OCI-LY3 (cell line): ENCODE measurements at regions not wholly inside any gene's neighbourhood (a gene's known extent, or its start where the extent isn't known, plus 50 kb on each side); places are given as distances from the start of the nearest gene placed in this dataset.

ENCODE experiments used
- H2AFZ ChIP-seq: fragments of 200-600, 300-600 bp; shearing (Covaris generic); 2 replicates; pipeline ENCODE4 v1.6.0; 2014; ENCODE audit warnings: antibody characterized with exemption, low read depth, low read length
- H3K27ac ChIP-seq: fragments of 200-600, 300-600 bp; sonication (generic); 2 replicates; pipeline ENCODE4 v1.5.1; 2014; ENCODE audit warnings: mild to moderate bottlenecking, low read length, moderate library complexity, mixed read lengths
- H3K27me3 ChIP-seq: fragments of 200-600, 300-600 bp; sonication (generic); 2 replicates; pipeline ENCODE4 v1.6.1; 2014; ENCODE audit warnings: low read depth, low read length, mixed read lengths
- H3K36me3 ChIP-seq: fragments of 200-600, 300-600 bp; sonication (generic); replicated peaks from 2 replicates; pipeline ENCODE3; 2014; ENCODE audit warnings: low read depth, low read length, mixed read lengths
- H3K4me1 ChIP-seq: fragments of 300-600, 200-600 bp; sonication (generic); 2 replicates; pipeline ENCODE4 v1.6.1; 2014; ENCODE audit warnings: low read length, mixed read lengths
- H3K4me2 ChIP-seq: fragments of 200-600, 300-600 bp; sonication (generic); 2 replicates; pipeline ENCODE4 v1.6.1; 2014; ENCODE audit warnings: low read length, mixed read lengths
- H3K4me3 ChIP-seq: fragments of 300-600, 200-600 bp; sonication (generic); 2 replicates; pipeline ENCODE4 v1.5.1; 2014; ENCODE audit warnings: antibody characterized with exemption, mild to moderate bottlenecking, low read length, moderate library complexity
- H3K79me2 ChIP-seq: fragments of 300-600, 200-600 bp; shearing (Covaris generic); 2 replicates; pipeline ENCODE4 v1.6.1; 2014; ENCODE audit warnings: mild to moderate bottlenecking, low read length, mixed read lengths
- H3K9ac ChIP-seq: fragments of 300-600, 200-600 bp; shearing (Covaris generic); 2 replicates; pipeline ENCODE4 v1.6.0; 2014; ENCODE audit warnings: mild to moderate bottlenecking, low read length, moderate library complexity
- H3K9me3 ChIP-seq: fragments of 200-600, 300-600 bp; shearing (Covaris generic); 2 replicates; pipeline ENCODE4 v1.6.1; 2014; ENCODE audit warnings: low read length, mixed read lengths; ENCODE audit not compliant: insufficient read depth
- H4K20me1 ChIP-seq: fragments of 200-600, 300-600 bp; sonication (generic); 2 replicates; pipeline ENCODE4 v1.6.1; 2016; ENCODE audit warnings: low read length, mixed read lengths; ENCODE audit not compliant: insufficient read depth
- CTCF ChIP-seq: fragments of 200-600, 300-600 bp; sonication (generic); IDR thresholded peaks from 2 replicates; pipeline ENCODE4 v1.5.1; 2014; ENCODE audit warnings: antibody characterized with exemption, low read length, low read depth
- EZH2phosphoT487 ChIP-seq: fragments of 200-600 bp; shearing (Covaris generic); IDR thresholded peaks from 2 replicates; pipeline ENCODE4 v1.6.1; 2018; ENCODE audit warnings: antibody characterized with exemption, mixed run types, low read depth

- no peaks in the 10 kb centered on the region for H3K79me2 ChIP-seq
- H3K4me1 ChIP-seq = no peaks in the 10 kb centered on the region
- H3K36me3 ChIP-seq = no peaks in the 10 kb centered on the region
- no peak overlapping the region for H2AFZ ChIP-seq
- no peak overlapping the region for H3K27ac ChIP-seq
- H3K27me3 ChIP-seq = peaks cover 4% of the 10 kb centered on the region; the same call in 1 of the 2 replicates
- H4K20me1 ChIP-seq = no peaks in the 10 kb centered on the region
- H3K4me2 ChIP-seq = no peak overlapping the region
- no peaks in the 10 kb centered on the region for H3K9me3 ChIP-seq
- H3K4me3 ChIP-seq = no peak overlapping the region
- H3K9ac ChIP-seq = no peak overlapping the region
- TF ChIP-seq CTCF (no peak), EZH2phosphoT487 (no peak)
Measured at GRCh38 chr2:224268441-224268840, 133.5 kb downstream of the FAM124B start.

GRCh38 chr2:224264259-224264658 is 137.6 kb downstream of the FAM124B start:
- Histone ChIP-seq H3K36me3 (no peaks in the 10 kb centered on the region), H3K4me3 (no peak overlapping the region), H4K20me1 (no peaks in the 10 kb centered on the region), H2AFZ (no peak overlapping the region), H3K27me3 (0 out of 2 replicates have a peak, but pooled peaks cover 4% of the 10 kb centered on the region), H3K9me3 (no peaks in the 10 kb centered on the region), H3K79me2 (no peaks in the 10 kb centered on the region), H3K4me2 (no peak overlapping the region), H3K4me1 (no peaks in the 10 kb centered on the region), H3K27ac (no peak overlapping the region), H3K9ac (no peak overlapping the region)
- no peak for TF ChIP-seq CTCF
- TF ChIP-seq EZH2phosphoT487 = no peak

- no peaks in the 10 kb centered on the region for H3K4me1 ChIP-seq
- H3K27ac ChIP-seq = no peak overlapping the region
- no peaks in the 10 kb centered on the region for H3K36me3 ChIP-seq
- no peak overlapping the region for H3K9ac ChIP-seq
- 0 out of 2 replicates have a peak, but pooled peaks cover 4% of the 10 kb centered on the region for H3K27me3 ChIP-seq
- no peak overlapping the region for H3K4me3 ChIP-seq
- no peak overlapping the region for H2AFZ ChIP-seq
- TF ChIP-seq EZH2phosphoT487 = no peak
- no peak for TF ChIP-seq CTCF
- no peaks in the 10 kb centered on the region for H3K79me2 ChIP-seq
- no peaks in the 10 kb centered on the region for H4K20me1 ChIP-seq
- no peaks in the 10 kb centered on the region for H3K9me3 ChIP-seq
- no peak overlapping the region for H3K4me2 ChIP-seq
Measured at GRCh38 chr2:224263571-224264043, 138.3 kb downstream of the FAM124B start.

GRCh38 chr2:224261326-224261725 is 140.6 kb downstream of the FAM124B start:
- no peak overlapping the region for H3K27ac ChIP-seq
- H3K79me2 ChIP-seq = no peaks in the 10 kb centered on the region
- H3K9me3 ChIP-seq = no peaks in the 10 kb centered on the region
- 0 out of 2 replicates have a peak, but pooled peaks cover 4% of the 10 kb centered on the region for H3K27me3 ChIP-seq
- no peak for TF ChIP-seq CTCF
- no peak for TF ChIP-seq EZH2phosphoT487
- H3K36me3 ChIP-seq = no peaks in the 10 kb centered on the region
- no peak overlapping the region for H3K4me2 ChIP-seq
- no peak overlapping the region for H2AFZ ChIP-seq
- H3K4me1 ChIP-seq = no peaks in the 10 kb centered on the region
- no peak overlapping the region for H3K9ac ChIP-seq
- no peak overlapping the region for H3K4me3 ChIP-seq
- H4K20me1 ChIP-seq = no peaks in the 10 kb centered on the region
